ENCODE measurements at regions not wholly inside any gene's neighbourhood (a gene's known extent, or its start where the extent isn't known, plus 50 kb on each side); places are given as distances from the start of the nearest gene placed in this dataset.
"Not testable (repeated sequence)": the region's sequence is repeated elsewhere in the genome, so short reads cannot be mapped to it uniquely, and the experiment has no call there.

GRCh38 chr5:6548756-6549285 is 84.0 kb downstream of the NSUN2 start:
- Histone ChIP-seq H3K4me1 (ENCODE audit: control insufficient read depth in 4 of 4, insufficient read depth in 4 of 4, low read length in 3 of 4) (no peaks in the 10 kb centered on the region), H3K36me3 (ENCODE audit: control insufficient read depth in 4 of 4, insufficient read depth in 3 of 4, low read depth in 1 of 4, low read length in 3 of 4) (no peaks in the 10 kb centered on the region), H3K9ac (ENCODE audit: low read depth in 1 of 2, low read length in 2 of 2) (no peak overlapping the region), H3K9me3 (ENCODE audit: control insufficient read depth in 4 of 4, low read length in 3 of 4) (no peaks in the 10 kb centered on the region), H3K27me3 (ENCODE audit: control insufficient read depth in 4 of 4, insufficient read depth in 4 of 4, low read length in 3 of 4) (no peaks in the 10 kb centered on the region), H3K4me3 (ENCODE audit: low read depth in 1 of 3, low read length in 3 of 3) (no peak overlapping the region), H3K27ac (ENCODE audit: low read depth in 1 of 2, low read length in 2 of 2) (no peak overlapping the region)
- DNase-seq (ENCODE audit: low spot score), result peak; percentile 4
- TF ChIP-seq JUND (IDR thresholded peaks at IDR 0.05), result no peak
- TF ChIP-seq FOXA2 (IDR thresholded peaks at IDR 0.05), result no peak
- no peak for TF ChIP-seq GABPA (IDR thresholded peaks at IDR 0.05 in 1 of 2, conservative IDR thresholded peaks at IDR 0.05 in 1 of 2)
- no peak for TF ChIP-seq YY1 (IDR thresholded peaks at IDR 0.05)
- TF ChIP-seq HNF4A (conservative IDR thresholded peaks at IDR 0.05), result no peak
- no peak for TF ChIP-seq EGR1 (IDR thresholded peaks at IDR 0.05; ENCODE audit: low read depth in 2 of 2)
- no peak for TF ChIP-seq NR2F2 (IDR thresholded peaks at IDR 0.05)
- TF ChIP-seq FOXA1 (IDR thresholded peaks at IDR 0.05), result no peak
- TF ChIP-seq ATF3 (IDR thresholded peaks at IDR 0.05), result no peak
- no peak for TF ChIP-seq SP1 (IDR thresholded peaks at IDR 0.05)
- WGBS, result 80% methylated on average over 9 of the region's 9 CpGs

GRCh38 chr5:6547926-6548519 is 84.8 kb downstream of the NSUN2 start:
- not testable (repeated sequence) for H3K4me3 ChIP-seq (ENCODE audit: low read depth in 1 of 3, low read length in 3 of 3); H3K9ac ChIP-seq (ENCODE audit: low read depth in 1 of 2, low read length in 2 of 2); H3K27me3 ChIP-seq (ENCODE audit: control insufficient read depth in 4 of 4, insufficient read depth in 4 of 4, low read length in 3 of 4); H3K36me3 ChIP-seq (ENCODE audit: control insufficient read depth in 4 of 4, insufficient read depth in 3 of 4, low read depth in 1 of 4, low read length in 3 of 4); H3K9me3 ChIP-seq (ENCODE audit: control insufficient read depth in 4 of 4, low read length in 3 of 4); H3K4me1 ChIP-seq (ENCODE audit: control insufficient read depth in 4 of 4, insufficient read depth in 4 of 4, low read length in 3 of 4); H3K27ac ChIP-seq (ENCODE audit: low read depth in 1 of 2, low read length in 2 of 2)
- WGBS, result 73% methylated on average over 7 of the region's 7 CpGs
- DNase-seq (ENCODE audit: low spot score), result peak; percentile 6

- Histone ChIP-seq H3K9me3 (ENCODE audit: control insufficient read depth in 4 of 4, low read length in 3 of 4) (no peaks in the 10 kb centered on the region), H3K4me3 (ENCODE audit: low read depth in 1 of 3, low read length in 3 of 3) (no peak overlapping the region), H3K27me3 (ENCODE audit: control insufficient read depth in 4 of 4, insufficient read depth in 4 of 4, low read length in 3 of 4) (no peaks in the 10 kb centered on the region), H3K4me1 (ENCODE audit: control insufficient read depth in 4 of 4, insufficient read depth in 4 of 4, low read length in 3 of 4) (no peaks in the 10 kb centered on the region), H3K9ac (ENCODE audit: low read depth in 1 of 2, low read length in 2 of 2) (no peak overlapping the region), H3K36me3 (ENCODE audit: control insufficient read depth in 4 of 4, insufficient read depth in 3 of 4, low read depth in 1 of 4, low read length in 3 of 4) (no peaks in the 10 kb centered on the region), H3K27ac (ENCODE audit: low read depth in 1 of 2, low read length in 2 of 2) (no peak overlapping the region)
- peak; percentile 2 for DNase-seq (ENCODE audit: low spot score)
- TF ChIP-seq RXRA (IDR thresholded peaks at IDR 0.05) (no peak), EGR1 (IDR thresholded peaks at IDR 0.05; ENCODE audit: low read depth in 2 of 2) (no peak), ATF3 (IDR thresholded peaks at IDR 0.05) (no peak), GABPA (IDR thresholded peaks at IDR 0.05 in 1 of 2, conservative IDR thresholded peaks at IDR 0.05 in 1 of 2) (no peak), HNF4A (conservative IDR thresholded peaks at IDR 0.05) (no peak), REST (IDR thresholded peaks at IDR 0.05) (no peak), HNF4G (IDR thresholded peaks at IDR 0.05) (no peak), FOXA2 (IDR thresholded peaks at IDR 0.05) (no peak), FOXA1 (IDR thresholded peaks at IDR 0.05) (no peak)
- TF ChIP-seq, protein P1, sequence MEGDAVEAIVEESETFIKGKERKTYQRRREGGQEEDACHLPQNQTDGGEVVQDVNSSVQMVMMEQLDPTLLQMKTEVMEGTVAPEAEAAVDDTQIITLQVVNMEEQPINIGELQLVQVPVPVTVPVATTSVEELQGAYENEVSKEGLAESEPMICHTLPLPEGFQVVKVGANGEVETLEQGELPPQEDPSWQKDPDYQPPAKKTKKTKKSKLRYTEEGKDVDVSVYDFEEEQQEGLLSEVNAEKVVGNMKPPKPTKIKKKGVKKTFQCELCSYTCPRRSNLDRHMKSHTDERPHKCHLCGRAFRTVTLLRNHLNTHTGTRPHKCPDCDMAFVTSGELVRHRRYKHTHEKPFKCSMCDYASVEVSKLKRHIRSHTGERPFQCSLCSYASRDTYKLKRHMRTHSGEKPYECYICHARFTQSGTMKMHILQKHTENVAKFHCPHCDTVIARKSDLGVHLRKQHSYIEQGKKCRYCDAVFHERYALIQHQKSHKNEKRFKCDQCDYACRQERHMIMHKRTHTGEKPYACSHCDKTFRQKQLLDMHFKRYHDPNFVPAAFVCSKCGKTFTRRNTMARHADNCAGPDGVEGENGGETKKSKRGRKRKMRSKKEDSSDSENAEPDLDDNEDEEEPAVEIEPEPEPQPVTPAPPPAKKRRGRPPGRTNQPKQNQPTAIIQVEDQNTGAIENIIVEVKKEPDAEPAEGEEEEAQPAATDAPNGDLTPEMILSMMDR (IDR thresholded peaks at IDR 0.05; ENCODE audit: low read depth, low read length, missing input control), result no peak
- TF ChIP-seq, protein P2, sequence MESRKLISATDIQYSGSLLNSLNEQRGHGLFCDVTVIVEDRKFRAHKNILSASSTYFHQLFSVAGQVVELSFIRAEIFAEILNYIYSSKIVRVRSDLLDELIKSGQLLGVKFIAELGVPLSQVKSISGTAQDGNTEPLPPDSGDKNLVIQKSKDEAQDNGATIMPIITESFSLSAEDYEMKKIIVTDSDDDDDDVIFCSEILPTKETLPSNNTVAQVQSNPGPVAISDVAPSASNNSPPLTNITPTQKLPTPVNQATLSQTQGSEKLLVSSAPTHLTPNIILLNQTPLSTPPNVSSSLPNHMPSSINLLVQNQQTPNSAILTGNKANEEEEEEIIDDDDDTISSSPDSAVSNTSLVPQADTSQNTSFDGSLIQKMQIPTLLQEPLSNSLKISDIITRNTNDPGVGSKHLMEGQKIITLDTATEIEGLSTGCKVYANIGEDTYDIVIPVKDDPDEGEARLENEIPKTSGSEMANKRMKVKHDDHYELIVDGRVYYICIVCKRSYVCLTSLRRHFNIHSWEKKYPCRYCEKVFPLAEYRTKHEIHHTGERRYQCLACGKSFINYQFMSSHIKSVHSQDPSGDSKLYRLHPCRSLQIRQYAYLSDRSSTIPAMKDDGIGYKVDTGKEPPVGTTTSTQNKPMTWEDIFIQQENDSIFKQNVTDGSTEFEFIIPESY (IDR thresholded peaks at IDR 0.05), result no peak
- TF ChIP-seq, protein P3, sequence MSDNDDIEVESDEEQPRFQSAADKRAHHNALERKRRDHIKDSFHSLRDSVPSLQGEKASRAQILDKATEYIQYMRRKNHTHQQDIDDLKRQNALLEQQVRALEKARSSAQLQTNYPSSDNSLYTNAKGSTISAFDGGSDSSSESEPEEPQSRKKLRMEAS (IDR thresholded peaks at IDR 0.05), result no peak
- 87% methylated on average over 5 of the region's 5 CpGs for WGBS
Observed at GRCh38 chr5:6547498-6547897, 85.3 kb downstream of the NSUN2 start.
